IMR-90 (cell line): ENCODE measurements at regions not wholly inside any gene's neighbourhood (a gene's known extent, or its start where the extent isn't known, plus 50 kb on each side); places are given as distances from the start of the nearest gene placed in this dataset.

ENCODE experiments used
- ATAC-seq: fragments of 200-7000 bp; cut with Tn5 transposase; 2 replicates; pipeline ENCODE4 v1.9.1; 2020; ENCODE audit warnings: low read depth, mild to moderate bottlenecking, moderate library complexity
- BruUV-seq: library from RNA; stranded (reverse); fragments of 400-500 nt; replicated peaks from 2 replicates; lab custom pipeline; 2021; lab: Mats Ljungman, UMichigan
- CTCF ChIA-PET: fragments of 300-600 bp; formaldehyde crosslinking; extraction: SDS; loops from one replicate; lab custom pipeline; 2021; ENCODE audit warnings: antibody characterized with exemption; lab: Yijun Ruan, JAX
- POLR2A ChIA-PET: fragments of 300-600 bp; sonication (Branson Sonifier 250); formaldehyde crosslinking; loops from one replicate; lab custom pipeline; 2022; ENCODE audit warnings: antibody characterized with exemption; ENCODE audit not compliant: unreplicated experiment; lab: Charles Lee
- DNase-seq: peaks from one replicate; pipeline ENCODE4 v3.0.0; 2013
- H2AFZ ChIP-seq: replicated peaks from 2 replicates; pipeline ENCODE3; 2013; ENCODE audit warnings: low read length, mild to moderate bottlenecking; ENCODE audit not compliant: poor library complexity
- H2AK5ac ChIP-seq: 2 replicates; pipeline ENCODE4 v1.6.1; 2013; ENCODE audit warnings: low read depth, low read length, inconsistent platforms
- H2AK9ac ChIP-seq: replicated peaks from 2 replicates; pipeline ENCODE3; 2013; ENCODE audit warnings: mild to moderate bottlenecking, low read depth, low read length, moderate library complexity; ENCODE audit not compliant: poor library complexity
- H2BK120ac ChIP-seq: 2 replicates; pipeline ENCODE4 v1.6.1; 2013; ENCODE audit warnings: low read depth, low read length, inconsistent platforms
- H2BK15ac ChIP-seq: 3 replicates; pipeline ENCODE4 v1.6.1; 2013; ENCODE audit warnings: low read depth, low read length, inconsistent platforms
- H2BK20ac ChIP-seq: 2 replicates; pipeline ENCODE4 v1.6.1; 2013; ENCODE audit warnings: low read depth, mild to moderate bottlenecking, inconsistent platforms, low read length, moderate library complexity
- H2BK5ac ChIP-seq: 2 replicates; pipeline ENCODE4 v1.6.1; 2013; ENCODE audit warnings: mild to moderate bottlenecking, low read depth, low read length, inconsistent platforms; ENCODE audit not compliant: poor library complexity, severe bottlenecking
- H3K14ac ChIP-seq: replicated peaks from 2 replicates; pipeline ENCODE4 v1.6.1; 2013; ENCODE audit warnings: low read depth, low read length, inconsistent platforms
- H3K18ac ChIP-seq: 2 replicates; pipeline ENCODE4 v1.6.1; 2013; ENCODE audit warnings: low read depth, low read length, control low read depth
- H3K23ac ChIP-seq: 2 replicates; pipeline ENCODE4 v1.6.1; 2013; ENCODE audit warnings: low read depth, low read length, inconsistent platforms
- H3K27ac ChIP-seq: 2 replicates; pipeline ENCODE4 v1.5.1; 2013; ENCODE audit warnings: mild to moderate bottlenecking, control low read depth, low read length; ENCODE audit not compliant: insufficient read depth
- H3K27me3 ChIP-seq: 2 replicates; pipeline ENCODE4 v1.6.1; 2013; ENCODE audit warnings: low read length; ENCODE audit not compliant: control insufficient read depth, insufficient read depth
- H3K36me3 ChIP-seq: 2 replicates; pipeline ENCODE4 v1.6.1; 2013; ENCODE audit warnings: low read length, mixed read lengths; ENCODE audit not compliant: control insufficient read depth, insufficient read depth
- H3K4ac ChIP-seq: 2 replicates; pipeline ENCODE4 v1.6.1; 2013; ENCODE audit warnings: low read depth, low read length, inconsistent platforms
- H3K4me1 ChIP-seq: 2 replicates; pipeline ENCODE4 v1.6.1; 2013; ENCODE audit warnings: low read length, mixed read lengths; ENCODE audit not compliant: control insufficient read depth, insufficient read depth
- H3K4me2 ChIP-seq: 2 replicates; pipeline ENCODE4 v1.6.1; 2013; ENCODE audit warnings: low read depth, mild to moderate bottlenecking, control low read depth, low read length, moderate library complexity
- H3K4me3 ChIP-seq: 2 replicates; pipeline ENCODE4 v1.5.1; 2013; ENCODE audit warnings: low read depth, mild to moderate bottlenecking, control low read depth, low read length, moderate library complexity; ENCODE audit not compliant: insufficient read depth
- H3K56ac ChIP-seq: 2 replicates; pipeline ENCODE4 v1.6.1; 2013; ENCODE audit warnings: low read length, inconsistent platforms; ENCODE audit not compliant: insufficient read depth; ENCODE audit errors: extremely low read depth
- H3K79me1 ChIP-seq, 2 experiments: 2 replicates each; pipeline ENCODE4 v1.6.1; 2013; ENCODE audit warnings: low read length in 2 of 2, inconsistent platforms in 1 of 2, low read depth in 1 of 2
- H3K9ac ChIP-seq: 2 replicates; pipeline ENCODE4 v1.6.1; 2013; ENCODE audit warnings: low read depth, low read length, control low read depth
- H3K9me1 ChIP-seq: 2 replicates; pipeline ENCODE4 v1.6.1; 2013; ENCODE audit warnings: low read length, inconsistent platforms; ENCODE audit not compliant: insufficient read depth
- H3K9me3 ChIP-seq: 2 replicates; pipeline ENCODE4 v1.6.1; 2013; ENCODE audit warnings: low read length; ENCODE audit not compliant: control insufficient read depth, insufficient read depth
- H4K20me1 ChIP-seq: 2 replicates; pipeline ENCODE4 v1.6.1; 2013; ENCODE audit warnings: low read length, inconsistent platforms; ENCODE audit not compliant: insufficient read depth
- H4K5ac ChIP-seq: 2 replicates; pipeline ENCODE4 v1.6.1; 2013; ENCODE audit warnings: mild to moderate bottlenecking, low read depth, low read length, control low read depth
- H4K8ac ChIP-seq, 2 experiments: 2 replicates each; pipeline ENCODE4 v1.6.1; 2013; ENCODE audit warnings: low read depth in 2 of 2, low read length in 2 of 2, control low read depth in 1 of 2, inconsistent platforms in 1 of 2
- H4K91ac ChIP-seq: 2 replicates; pipeline ENCODE4 v1.6.1; 2013; ENCODE audit warnings: low read depth, low read length, inconsistent platforms; ENCODE audit not compliant: insufficient read depth
- CHD1 ChIP-seq: IDR thresholded peaks from 2 replicates; pipeline ENCODE4 v1.6.1; 2012; ENCODE audit warnings: low read depth, low read length, improper control_type of control experiment
- CTCF ChIP-seq: conservative IDR thresholded peaks from 2 replicates; pipeline ENCODE4 v1.5.1; 2012; ENCODE audit warnings: mild to moderate bottlenecking, low read depth, low read length, improper control_type of control experiment
- ELK1 ChIP-seq: fragments of 150-350 bp; IDR thresholded peaks from 2 replicates; pipeline ENCODE4 v1.6.1; 2016; ENCODE audit warnings: low read depth, mild to moderate bottlenecking, low read length, moderate library complexity, borderline replicate concordance
- FOS ChIP-seq: fragments of 150-350 bp; IDR thresholded peaks from 2 replicates; pipeline ENCODE4 v1.6.1; 2016; ENCODE audit warnings: low read depth, low read length
- MAFK ChIP-seq: IDR thresholded peaks from 2 replicates; pipeline ENCODE4 v1.6.1; 2012; ENCODE audit warnings: low read depth, low read length, improper control_type of control experiment
- MAZ ChIP-seq: IDR thresholded peaks from 2 replicates; pipeline ENCODE4 v1.6.1; 2012; ENCODE audit warnings: low read depth, mild to moderate bottlenecking, low read length, improper control_type of control experiment, moderate library complexity, borderline replicate concordance
- POLR2A ChIP-seq: IDR thresholded peaks from 2 replicates; pipeline ENCODE4 v1.6.1; 2012; ENCODE audit warnings: mild to moderate bottlenecking, low read depth, low read length
- RCOR1 ChIP-seq: IDR thresholded peaks from 2 replicates; pipeline ENCODE4 v1.6.1; 2012; ENCODE audit warnings: mild to moderate bottlenecking, low read length, improper control_type of control experiment; ENCODE audit not compliant: insufficient replicate concordance
- SMC3 ChIP-seq: fragments of 150-350 bp; IDR thresholded peaks from 2 replicates; pipeline ENCODE4 v1.6.1; 2016; ENCODE audit warnings: low read depth, mild to moderate bottlenecking, antibody characterized with exemption, low read length, moderate library complexity
- USF2 ChIP-seq: fragments of 150-350 bp; IDR thresholded peaks from 2 replicates; pipeline ENCODE4 v1.6.1; 2017; ENCODE audit warnings: mild to moderate bottlenecking, antibody characterized with exemption, low read length, low read depth
- WGBS, 2 experiments: methylation state at CpG; one replicate each; pipeline versions ENCODE4 v1.1.5 to v1.1.7; 2013; ENCODE audit warnings: missing lambda C conversion rate in 2 of 2; ENCODE audit not compliant: insufficient read length in 1 of 2; ENCODE audit errors: extremely low coverage in 2 of 2; 5-methylcytosine and 5-hydroxymethylcytosine counted together
- dilution Hi-C: fragments of 300-500 bp; cut with HindIII; formaldehyde crosslinking; loops from one replicate; pipeline ENCODE4 v1.14.3; 2018; ENCODE audit warnings: low sequenced_read_pairs; ENCODE audit not compliant: unreplicated experiment
- in situ Hi-C: fragments of 300-500 bp; cut with MboI; formaldehyde crosslinking; loops from 3 replicates; pipeline ENCODE4 v1.14.3; 2019; ENCODE audit warnings: low sequenced_read_pairs, inconsistent platforms, mixed read lengths
- intact Hi-C: fragments of 100-400 bp; cut with micrococcal nuclease; formaldehyde crosslinking; loops from 2 replicates; pipeline ENCODE4 v1.10.0; 2022

- H2BK120ac ChIP-seq, result no peak overlapping the region
- ATAC-seq (no peak), DNase-seq (no peak)
- no peaks in the 10 kb centered on the region for H3K36me3 ChIP-seq
- BruUV-seq, result no TSS peak
- H3K23ac ChIP-seq, result no peak overlapping the region
- H2BK15ac ChIP-seq, result no peak overlapping the region
- no peaks in the 10 kb centered on the region; a peak in 1 of 4 replicates for H3K79me1 ChIP-seq
- POLR2A ChIA-PET, result no interaction called here
- H3K18ac ChIP-seq, result no peak overlapping the region
- H3K4me1 ChIP-seq, result no peaks in the 10 kb centered on the region
- no peak overlapping the region for H4K5ac ChIP-seq
- in situ Hi-C loops, result no loop called here
- H3K9me3 ChIP-seq, result no peaks in the 10 kb centered on the region
- H3K14ac ChIP-seq, result no peak overlapping the region
- H4K91ac ChIP-seq, result no peak overlapping the region
- no peak overlapping the region for H2BK5ac ChIP-seq
- H2AK5ac ChIP-seq, result no peak overlapping the region
- H4K20me1 ChIP-seq, result no peaks in the 10 kb centered on the region
- no CpG with 5 or more reads among the region's 5 CpGs for WGBS, 2 experiments
- no peak overlapping the region for H4K8ac ChIP-seq
- CTCF ChIA-PET, result no interaction called here
- H3K4me3 ChIP-seq, result no peak overlapping the region
- H2AFZ ChIP-seq, result no peak overlapping the region
- intact Hi-C loops, result no loop called here
- no peak overlapping the region for H3K56ac ChIP-seq
- H3K4me2 ChIP-seq, result no peak overlapping the region
- TF ChIP-seq ELK1 (no peak), RCOR1 (no peak), MAFK (no peak), CHD1 (no peak), CTCF (no peak), MAZ (no peak), POLR2A (no peak), FOS (no peak), USF2 (no peak), SMC3 (no peak)
- no peak overlapping the region for H3K27ac ChIP-seq
- peaks cover 10% of the 10 kb centered on the region for H3K27me3 ChIP-seq
- H2AK9ac ChIP-seq, result no peak overlapping the region
- no peak overlapping the region for H3K9ac ChIP-seq
- dilution Hi-C loops, result no loop called here
- H2BK20ac ChIP-seq, result no peak overlapping the region
- no peak overlapping the region for H3K4ac ChIP-seq
- H3K9me1 ChIP-seq, result no peaks in the 10 kb centered on the region
Observed at GRCh38 chr12:107368586-107368985, 275.2 kb upstream of the CRY1 start.
